GM23338 (cell line): ENCODE measurements at regions not wholly inside any gene's neighbourhood (a gene's known extent, or its start where the extent isn't known, plus 50 kb on each side); places are given as distances from the start of the nearest gene placed in this dataset.

Source experiments
- ATAC-seq: fragments of 200-7000 bp; cut with Tn5 transposase; 3 replicates; pipeline ENCODE4 v1.9.1; 2020
- DNase-seq: peaks from one replicate; pipeline ENCODE4 v3.0.0-alpha.2; 2015; ENCODE audit warnings: low spot score
- H2AFZ ChIP-seq: fragments of 200-600 bp; sonication (generic); 2 replicates; pipeline ENCODE4 v1.8.0; 2016; ENCODE audit warnings: antibody characterized with exemption, mild to moderate bottlenecking, moderate library complexity
- H3F3A ChIP-seq: fragments of 200-600 bp; sonication (generic); replicated peaks from 2 replicates; pipeline ENCODE4 v1.8.0; 2017; ENCODE audit warnings: antibody characterized with exemption, mixed run types, low read depth
- H3K27ac ChIP-seq: fragments of 200-600 bp; sonication (generic); 2 replicates; pipeline ENCODE4 v1.6.1; 2016; ENCODE audit warnings: low read depth
- H3K27me3 ChIP-seq: fragments of 200-600 bp; sonication (generic); 2 replicates; pipeline ENCODE4 v1.8.0; 2016; ENCODE audit warnings: mild to moderate bottlenecking, mixed run types, moderate library complexity; ENCODE audit not compliant: insufficient read depth
- H3K36me3 ChIP-seq: fragments of 200-600 bp; sonication (generic); 2 replicates; pipeline ENCODE4 v1.8.0; 2016; ENCODE audit warnings: mild to moderate bottlenecking; ENCODE audit not compliant: insufficient read depth
- H3K4me1 ChIP-seq: fragments of 200-600 bp; sonication (generic); 2 replicates; pipeline ENCODE4 v1.8.0; 2016; ENCODE audit warnings: mild to moderate bottlenecking, moderate library complexity; ENCODE audit not compliant: insufficient read depth
- H3K4me2 ChIP-seq: fragments of 200-600 bp; sonication (generic); 2 replicates; pipeline ENCODE4 v1.7.1; 2017; ENCODE audit warnings: mixed run types
- H3K4me3 ChIP-seq: fragments of 200-600 bp; sonication (generic); 2 replicates; pipeline ENCODE4 v1.6.1; 2016; ENCODE audit warnings: mixed run types
- H3K79me2 ChIP-seq: fragments of 200-600 bp; sonication (generic); replicated peaks from 2 replicates; pipeline ENCODE4 v1.8.0; 2017; ENCODE audit warnings: mild to moderate bottlenecking; ENCODE audit not compliant: insufficient read depth
- H3K9me2 ChIP-seq: fragments of 200-600 bp; sonication (generic); 2 replicates; pipeline ENCODE4 v1.8.0; 2017; ENCODE audit not compliant: insufficient read depth
- H4K20me1 ChIP-seq: fragments of 200-600 bp; sonication (generic); replicated peaks from 2 replicates; pipeline ENCODE4 v1.8.0; 2017; ENCODE audit warnings: mild to moderate bottlenecking; ENCODE audit not compliant: insufficient read depth
- H3K27ac Mint-ChIP-seq: 2 replicates; pipeline ENCODE4 v1.8.0; 2020; ENCODE audit warnings: inconsistent platforms, mild to moderate bottlenecking, moderate library complexity, mixed read lengths
- H3K27me3 Mint-ChIP-seq: 3 replicates; pipeline ENCODE4 v1.8.0; 2022; ENCODE audit warnings: low read depth, mild to moderate bottlenecking, moderate library complexity, mixed read lengths, inconsistent platforms; ENCODE audit not compliant: insufficient read depth, poor library complexity
- H3K36me3 Mint-ChIP-seq: 3 replicates; pipeline ENCODE4 v1.8.0; 2021; ENCODE audit warnings: low read depth, mild to moderate bottlenecking, inconsistent platforms, moderate library complexity, mixed read lengths
- H3K4me1 Mint-ChIP-seq: 3 replicates; pipeline ENCODE4 v1.8.0; 2020; ENCODE audit warnings: mild to moderate bottlenecking, inconsistent platforms, mixed read lengths
- H3K4me3 Mint-ChIP-seq: 3 replicates; pipeline ENCODE4 v1.8.0; 2021; ENCODE audit warnings: moderate library complexity, mild to moderate bottlenecking, inconsistent platforms, mixed read lengths
- H3K9me3 Mint-ChIP-seq: 3 replicates; pipeline ENCODE4 v1.8.0; 2020; ENCODE audit warnings: moderate library complexity, mild to moderate bottlenecking, inconsistent platforms, mixed read lengths
- CREB1 ChIP-seq: fragments of 250-450 bp; sonication (Bioruptor Pico); IDR thresholded peaks from 2 replicates; pipeline ENCODE4 v1.5.0; 2020; ENCODE audit warnings: low read depth, mild to moderate bottlenecking, moderate library complexity
- ETS1 ChIP-seq: IDR thresholded peaks from 2 replicates; pipeline ENCODE4 v1.6.1; 2016; ENCODE audit warnings: antibody characterized with exemption
- EZH2 ChIP-seq: fragments of 200-600 bp; sonication (generic); IDR thresholded peaks from one replicate; pipeline ENCODE4 v1.8.0; 2017; ENCODE audit warnings: antibody characterized with exemption, mild to moderate bottlenecking, low read depth; ENCODE audit not compliant: unreplicated experiment
- EZH2phosphoT487 ChIP-seq: fragments of 200-600 bp; sonication (generic); IDR thresholded peaks from one replicate; pipeline ENCODE4 v1.8.1; 2018; ENCODE audit warnings: antibody characterized with exemption; ENCODE audit not compliant: unreplicated experiment
- JUNB ChIP-seq: IDR thresholded peaks from one replicate; pipeline ENCODE4 v1.6.1; 2016; ENCODE audit warnings: antibody characterized with exemption; ENCODE audit not compliant: unreplicated experiment
- NANOG ChIP-seq: IDR thresholded peaks from 2 replicates; pipeline ENCODE4 v1.6.1; 2016; ENCODE audit warnings: antibody characterized with exemption, borderline replicate concordance
- POLR2AphosphoS5 ChIP-seq: IDR thresholded peaks from 2 replicates; pipeline ENCODE4 v1.6.1; 2016; ENCODE audit warnings: antibody characterized with exemption, low read depth
- REST ChIP-seq: IDR thresholded peaks from one replicate; pipeline ENCODE4 v1.6.1; 2018; ENCODE audit warnings: antibody characterized with exemption; ENCODE audit not compliant: unreplicated experiment
- STAT1 ChIP-seq: IDR thresholded peaks from one replicate; pipeline ENCODE4 v1.6.1; 2016; ENCODE audit warnings: antibody characterized with exemption; ENCODE audit not compliant: unreplicated experiment
- ZNF114 ChIP-seq: fragments of 250-450 bp; sonication (Bioruptor Pico); IDR thresholded peaks from 2 replicates; pipeline ENCODE4 v1.5.0; 2020; ENCODE audit warnings: mild to moderate bottlenecking, moderate library complexity
- ZNF331 ChIP-seq: fragments of 250-450 bp; sonication (Bioruptor Pico); IDR thresholded peaks from 2 replicates; pipeline ENCODE4 v1.5.0; 2020; ENCODE audit warnings: low read depth, mild to moderate bottlenecking, moderate library complexity
- TF ChIP-seq, protein P1 (sequence below), 2 experiments: fragments of 200-600 bp in 1 of 2; sonication (generic) in 1 of 2; conservative IDR thresholded peaks; 2 replicates each; pipeline versions ENCODE4 v1.5.1 to v1.6.1; 2016 to 2017; ENCODE audit warnings: antibody characterized with exemption in 2 of 2, low read depth in 2 of 2, mild to moderate bottlenecking in 2 of 2, moderate library complexity in 1 of 2

GRCh38 chr2:136381722-136382633 is 264.0 kb upstream of the CXCR4 start:
- H3K27me3 ChIP-seq: no peaks in the 10 kb centered on the region
- H3K4me1 Mint-ChIP-seq: peaks cover under 1% of the 10 kb centered on the region; the same call in 2 of the 3 replicates
- ATAC-seq (no peak), DNase-seq (no peak)
- no peaks in the 10 kb centered on the region for H3K27me3 Mint-ChIP-seq
- TF ChIP-seq NANOG: no peak
- no peak for TF ChIP-seq EZH2
- no peak for TF ChIP-seq EZH2phosphoT487
- no peak for TF ChIP-seq POLR2AphosphoS5
- TF ChIP-seq REST: no peak
- TF ChIP-seq CREB1 (CRISPR knock-in tag): no peak
- TF ChIP-seq ETS1: no peak
- TF ChIP-seq ZNF114 (CRISPR knock-in tag): no peak
- TF ChIP-seq, protein P1, sequence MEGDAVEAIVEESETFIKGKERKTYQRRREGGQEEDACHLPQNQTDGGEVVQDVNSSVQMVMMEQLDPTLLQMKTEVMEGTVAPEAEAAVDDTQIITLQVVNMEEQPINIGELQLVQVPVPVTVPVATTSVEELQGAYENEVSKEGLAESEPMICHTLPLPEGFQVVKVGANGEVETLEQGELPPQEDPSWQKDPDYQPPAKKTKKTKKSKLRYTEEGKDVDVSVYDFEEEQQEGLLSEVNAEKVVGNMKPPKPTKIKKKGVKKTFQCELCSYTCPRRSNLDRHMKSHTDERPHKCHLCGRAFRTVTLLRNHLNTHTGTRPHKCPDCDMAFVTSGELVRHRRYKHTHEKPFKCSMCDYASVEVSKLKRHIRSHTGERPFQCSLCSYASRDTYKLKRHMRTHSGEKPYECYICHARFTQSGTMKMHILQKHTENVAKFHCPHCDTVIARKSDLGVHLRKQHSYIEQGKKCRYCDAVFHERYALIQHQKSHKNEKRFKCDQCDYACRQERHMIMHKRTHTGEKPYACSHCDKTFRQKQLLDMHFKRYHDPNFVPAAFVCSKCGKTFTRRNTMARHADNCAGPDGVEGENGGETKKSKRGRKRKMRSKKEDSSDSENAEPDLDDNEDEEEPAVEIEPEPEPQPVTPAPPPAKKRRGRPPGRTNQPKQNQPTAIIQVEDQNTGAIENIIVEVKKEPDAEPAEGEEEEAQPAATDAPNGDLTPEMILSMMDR (conservative IDR thresholded peaks at IDR 0.05; ENCODE audit: low read depth in 2 of 2): no peak
- TF ChIP-seq STAT1: no peak
- no peak for TF ChIP-seq ZNF331 (CRISPR knock-in tag)
- TF ChIP-seq JUNB: no peak
- H3K4me3 Mint-ChIP-seq: no peak overlapping the region
- H3K9me2 ChIP-seq: no peaks in the 10 kb centered on the region
- H4K20me1 ChIP-seq: no peaks in the 10 kb centered on the region
- no peaks in the 10 kb centered on the region for H3K4me1 ChIP-seq
- no peaks in the 10 kb centered on the region; the same call in 2 of the 3 replicates for H3K9me3 Mint-ChIP-seq
- no peak overlapping the region for H3K27ac Mint-ChIP-seq
- H3F3A ChIP-seq: no peaks in the 10 kb centered on the region
- 0 out of 2 replicates have a peak overlapping the region, but pooled peaks have one; percentile 52 for H2AFZ ChIP-seq
- H3K36me3 ChIP-seq: no peaks in the 10 kb centered on the region
- H3K36me3 Mint-ChIP-seq: no peaks in the 10 kb centered on the region
- no peak overlapping the region for H3K27ac ChIP-seq
- H3K4me3 ChIP-seq: no peak overlapping the region
- H3K79me2 ChIP-seq: no peaks in the 10 kb centered on the region
- no peak overlapping the region for H3K4me2 ChIP-seq
